ENCODE measurements at regions not wholly inside any gene's neighbourhood (a gene's known extent, or its start where the extent isn't known, plus 50 kb on each side); places are given as distances from the start of the nearest gene placed in this dataset.
"Not testable (repeated sequence)": the region's sequence is repeated elsewhere in the genome, so short reads cannot be mapped to it uniquely, and the experiment has no call there.

GRCh38 chr1:70499695-70500094 lies 88.6 kb downstream of the CTH start:
- DNase-seq, result no peak
- Histone ChIP-seq H3K36me3 (ENCODE audit: low read depth, missing control alignments) (no peaks in the 10 kb centered on the region), H3K27me3 (no peaks in the 10 kb centered on the region), H3K27ac (no peak overlapping the region), H3K9me3 (no peaks in the 10 kb centered on the region), H3K4me3 (no peak overlapping the region), H3K4me1 (no peaks in the 10 kb centered on the region)
- WGBS, 2 donors, result 71 to 74% methylated on average over 1 of the region's 1 CpG
- intact Hi-C loops (cut with DNase I; ENCODE audit: low total_unique reads), result no loop called here
- TF ChIP-seq CTCF (IDR thresholded peaks at IDR 0.05), result no peak
- TF ChIP-seq POLR2A (IDR thresholded peaks at IDR 0.05), result no peak

- 91 to 94% methylated on average over 1 of the region's 1 CpG for WGBS, 2 donors
- Histone ChIP-seq H3K27me3 (no peaks in the 10 kb centered on the region), H3K36me3 (ENCODE audit: low read depth, missing control alignments) (no peaks in the 10 kb centered on the region), H3K4me3 (no peak overlapping the region), H3K27ac (no peak overlapping the region), H3K9me3 (no peaks in the 10 kb centered on the region), H3K4me1 (no peaks in the 10 kb centered on the region)
- intact Hi-C loops (cut with DNase I; ENCODE audit: low total_unique reads), result no loop called here
- DNase-seq, result no peak
- TF ChIP-seq POLR2A (IDR thresholded peaks at IDR 0.05) (no peak), CTCF (IDR thresholded peaks at IDR 0.05) (no peak)
These were observed 92.3 kb downstream of the CTH start for GRCh38 chr1:70503358-70503757.

GRCh38 chr1:70504176-70504820 lies 93.2 kb downstream of the CTH start:
- TF ChIP-seq CTCF (IDR thresholded peaks at IDR 0.05) (no peak), POLR2A (IDR thresholded peaks at IDR 0.05) (no peak)
- intact Hi-C loops (cut with DNase I; ENCODE audit: low total_unique reads), result no loop called here
- H3K27ac ChIP-seq, result no peak overlapping the region
- H3K4me1 ChIP-seq, result no peaks in the 10 kb centered on the region
- no peaks in the 10 kb centered on the region for H3K9me3 ChIP-seq
- no peaks in the 10 kb centered on the region for H3K36me3 ChIP-seq (ENCODE audit: low read depth, missing control alignments)
- no peak overlapping the region for H3K4me3 ChIP-seq
- no peaks in the 10 kb centered on the region for H3K27me3 ChIP-seq
- WGBS, 2 donors, result 76 to 92% methylated on average over 7 of the region's 7 CpGs
- DNase-seq, result no peak

- no peak overlapping the region for H3K27ac ChIP-seq
- H3K27me3 ChIP-seq, result no peaks in the 10 kb centered on the region
- H3K4me3 ChIP-seq, result no peak overlapping the region
- WGBS, 2 donors, result 63 to 65% methylated on average over 2 of the region's 2 CpGs
- intact Hi-C loops (cut with DNase I; ENCODE audit: low total_unique reads), result loop anchor here (5.0 kb wide), 1 partner anchor 378 kb away; no protein-coding TSS in a partner anchor
- H3K36me3 ChIP-seq (ENCODE audit: low read depth, missing control alignments), result no peaks in the 10 kb centered on the region
- no peaks in the 10 kb centered on the region for H3K4me1 ChIP-seq
- H3K9me3 ChIP-seq, result no peaks in the 10 kb centered on the region
- TF ChIP-seq CTCF (IDR thresholded peaks at IDR 0.05), result no peak
- TF ChIP-seq POLR2A (IDR thresholded peaks at IDR 0.05), result no peak
- DNase-seq, result no peak
These were observed 93.7 kb downstream of the CTH start for GRCh38 chr1:70504821-70505193.

DNA sequence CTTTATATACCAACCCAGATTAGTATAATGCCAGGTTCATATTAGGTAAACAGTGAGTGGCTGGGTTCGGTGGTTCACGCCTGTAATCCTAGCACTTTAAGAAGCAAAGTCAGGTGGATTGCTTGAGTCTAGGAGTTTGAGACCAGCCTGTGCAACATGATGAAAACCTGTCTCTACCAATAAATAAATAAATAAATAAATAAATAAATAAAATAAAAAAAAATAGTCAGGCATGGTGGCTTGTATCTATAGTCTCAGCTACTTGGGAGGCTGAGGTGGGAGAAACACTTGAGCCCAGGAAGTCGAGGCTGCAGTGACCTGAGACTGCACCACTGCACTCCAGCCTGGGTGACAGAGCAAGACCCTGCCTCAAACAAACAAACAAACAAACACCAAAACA lies 96.9 kb downstream of the CTH start:
- H3K4me1 ChIP-seq; H3K27ac ChIP-seq; H3K36me3 ChIP-seq (ENCODE audit: low read depth, missing control alignments); H3K9me3 ChIP-seq; DNase-seq; H3K27me3 ChIP-seq; H3K4me3 ChIP-seq: not testable (repeated sequence)
- intact Hi-C loops (cut with DNase I; ENCODE audit: low total_unique reads), result loop anchor here (5.0 kb wide), 1 partner anchor 381 kb away; no protein-coding TSS in a partner anchor
- 89 to 90% methylated on average over 3 of the region's 3 CpGs for WGBS, 2 donors
